Immature natural killer cell (primary cell): ENCODE measurements at regions not wholly inside any gene's neighbourhood (a gene's known extent, or its start where the extent isn't known, plus 50 kb on each side); places are given as distances from the start of the nearest gene placed in this dataset.

Experiments
- DNase-seq, 3 donors: peaks; one replicate each; pipeline ENCODE4 v3.0.0; 2022; ENCODE audit warnings: mixed read lengths in 1 of 3
- H3K27ac Mint-ChIP-seq, 6 donors: one replicate each; pipeline ENCODE4 v1.8.0; 2020; ENCODE audit warnings: mixed read lengths in 6 of 6, mild to moderate bottlenecking in 5 of 6, inconsistent platforms in 4 of 6, moderate library complexity in 3 of 6
- H3K27me3 Mint-ChIP-seq, 3 donors: one replicate each; pipeline ENCODE4 v1.8.0; 2020 to 2021; ENCODE audit warnings: low read depth in 3 of 3, mild to moderate bottlenecking in 3 of 3, mixed read lengths in 3 of 3, moderate library complexity in 3 of 3, inconsistent platforms in 1 of 3
- H3K36me3 Mint-ChIP-seq, 3 donors: one replicate each; pipeline ENCODE4 v1.8.0; 2020; ENCODE audit warnings: mixed read lengths in 3 of 3, inconsistent platforms in 2 of 3, mild to moderate bottlenecking in 2 of 3
- H3K4me1 Mint-ChIP-seq, 2 donors: one replicate each; pipeline ENCODE4 v1.8.0; 2020; ENCODE audit warnings: inconsistent platforms in 2 of 2, mild to moderate bottlenecking in 2 of 2, mixed read lengths in 2 of 2, moderate library complexity in 1 of 2
- H3K4me3 Mint-ChIP-seq, 5 donors: one replicate each; pipeline ENCODE4 v1.8.0; 2020; ENCODE audit warnings: mild to moderate bottlenecking in 5 of 5, mixed read lengths in 5 of 5, inconsistent platforms in 3 of 5, moderate library complexity in 3 of 5
- H3K9me3 Mint-ChIP-seq, 6 donors: one replicate each; pipeline ENCODE4 v1.8.0; 2020; ENCODE audit warnings: mild to moderate bottlenecking in 6 of 6, mixed read lengths in 6 of 6, inconsistent platforms in 4 of 6, moderate library complexity in 3 of 6

GRCh38 chr2:126748188-126748760 lies 92.3 kb downstream of the GYPC start:
- H3K27ac Mint-ChIP-seq: no peak overlapping the region
- DNase-seq: no peak
- peaks cover 0 to 6% of the 10 kb centered on the region in 2 donors for H3K4me1 Mint-ChIP-seq
- no peak overlapping the region for H3K4me3 Mint-ChIP-seq
- peaks cover 0 to 2% (median 0%) of the 10 kb centered on the region in 3 donors for H3K27me3 Mint-ChIP-seq
- H3K36me3 Mint-ChIP-seq: no peaks in the 10 kb centered on the region
- H3K9me3 Mint-ChIP-seq: no peaks in the 10 kb centered on the region

- Mint-ChIP-seq H3K36me3 (no peaks in the 10 kb centered on the region), H3K27ac (no peak overlapping the region), H3K9me3 (no peaks in the 10 kb centered on the region), H3K4me3 (no peak overlapping the region), H3K4me1 (peaks cover under 1 to 10% of the 10 kb centered on the region in 2 donors), H3K27me3 (peaks cover 0 to 2% (median 0%) of the 10 kb centered on the region in 3 donors)
- DNase-seq: no peak
Measured at GRCh38 chr2:126748929-126749518, 93.1 kb downstream of the GYPC start.

DNA sequence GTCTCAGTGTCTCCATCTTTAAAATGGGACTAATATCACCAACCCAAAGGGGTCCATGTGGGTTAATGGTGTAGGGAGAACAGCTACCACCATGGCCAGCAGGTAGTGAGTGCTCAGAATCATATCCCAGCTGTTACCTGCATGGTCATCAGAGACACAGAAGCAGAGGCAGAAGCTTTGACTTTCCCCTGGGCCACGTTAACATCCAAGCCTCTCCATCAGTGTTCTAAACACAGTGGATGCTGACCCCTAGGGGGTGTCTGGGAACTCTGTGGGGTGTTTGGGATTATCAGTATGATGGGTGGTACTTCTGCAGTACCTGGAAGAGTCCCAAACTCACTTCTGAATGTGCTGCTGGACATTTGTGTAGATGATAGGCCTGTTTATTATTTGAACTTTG lies 93.6 kb downstream of the GYPC start:
- H3K27ac Mint-ChIP-seq: peak overlapping the region in 1 of 6 donors; percentile 30
- H3K27me3 Mint-ChIP-seq: peaks cover 0 to 2% (median 0%) of the 10 kb centered on the region in 3 donors
- H3K36me3 Mint-ChIP-seq: no peaks in the 10 kb centered on the region
- no peaks in the 10 kb centered on the region for H3K9me3 Mint-ChIP-seq
- H3K4me3 Mint-ChIP-seq: no peak overlapping the region
- DNase-seq: no peak
- peaks cover 5 to 16% of the 10 kb centered on the region in 2 donors for H3K4me1 Mint-ChIP-seq

DNA sequence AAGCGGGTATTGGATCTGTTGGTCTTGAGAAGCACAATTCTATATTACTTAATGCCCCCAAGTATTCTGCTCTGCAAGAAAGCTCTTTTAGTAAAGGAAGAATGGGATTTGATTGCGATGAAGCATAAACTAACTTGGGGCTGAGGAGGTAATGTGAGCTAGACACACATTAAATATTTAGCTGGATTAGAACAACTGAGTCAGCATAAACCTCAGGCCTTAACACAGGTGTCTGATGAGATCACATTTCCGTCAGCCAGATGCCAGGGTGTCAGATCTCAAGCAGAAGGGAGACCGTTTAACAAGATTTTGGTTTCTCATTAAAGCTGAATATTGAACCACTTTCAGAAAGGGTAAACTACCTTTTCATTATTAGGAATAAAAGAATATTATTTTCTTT lies 94.5 kb downstream of the GYPC start:
- Mint-ChIP-seq H3K4me3 (no peak overlapping the region), H3K36me3 (no peaks in the 10 kb centered on the region), H3K27ac (no peak overlapping the region), H3K9me3 (no peaks in the 10 kb centered on the region), H3K4me1 (peaks cover 12 to 25% of the 10 kb centered on the region in 2 donors), H3K27me3 (peaks cover 0 to 2% (median 0%) of the 10 kb centered on the region in 3 donors)
- no peak for DNase-seq

DNA sequence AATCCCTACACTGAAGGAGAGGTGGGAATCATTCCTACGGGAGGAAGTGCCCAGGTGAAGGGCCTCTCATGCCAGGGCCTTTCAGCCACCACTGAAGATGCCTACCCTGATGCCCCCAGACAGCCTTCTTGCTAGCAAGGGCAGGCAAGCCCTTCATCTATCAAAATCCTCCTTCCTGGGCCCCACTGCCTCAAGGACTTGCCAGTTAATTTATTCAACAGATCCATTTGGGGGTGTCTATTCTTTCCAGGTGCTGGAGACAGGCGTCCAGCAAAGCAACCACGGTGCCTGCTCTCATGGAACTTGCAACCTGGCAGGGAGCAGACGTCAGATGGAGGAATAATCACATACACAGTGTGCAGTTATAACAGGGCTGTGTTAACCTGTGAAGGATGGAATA lies 95.5 kb downstream of the GYPC start:
- Mint-ChIP-seq H3K4me3 (no peak overlapping the region), H3K9me3 (no peaks in the 10 kb centered on the region), H3K4me1 (peaks cover 12 to 35% of the 10 kb centered on the region in 2 donors), H3K27me3 (peaks cover 0 to 2% (median 0%) of the 10 kb centered on the region in 3 donors), H3K27ac (no peak overlapping the region), H3K36me3 (no peaks in the 10 kb centered on the region)
- no peak for DNase-seq

- Mint-ChIP-seq H3K36me3 (no peaks in the 10 kb centered on the region), H3K27me3 (peaks cover 0 to 2% (median 0%) of the 10 kb centered on the region in 3 donors), H3K27ac (no peak overlapping the region), H3K4me3 (no peak overlapping the region), H3K9me3 (no peaks in the 10 kb centered on the region), H3K4me1 (peaks cover 12 to 36% of the 10 kb centered on the region in 2 donors)
- DNase-seq: no peak
Measured at GRCh38 chr2:126752876-126753275, 96.9 kb downstream of the GYPC start.

GRCh38 chr2:126753501-126754212 lies 97.7 kb downstream of the GYPC start:
- Mint-ChIP-seq H3K9me3 (no peaks in the 10 kb centered on the region), H3K27me3 (no peaks in the 10 kb centered on the region), H3K27ac (peak overlapping the region in 1 of 6 donors; percentile 56), H3K4me3 (no peak overlapping the region), H3K4me1 (peaks cover 12 to 36% of the 10 kb centered on the region in 2 donors), H3K36me3 (no peaks in the 10 kb centered on the region)
- no peak for DNase-seq

DNA sequence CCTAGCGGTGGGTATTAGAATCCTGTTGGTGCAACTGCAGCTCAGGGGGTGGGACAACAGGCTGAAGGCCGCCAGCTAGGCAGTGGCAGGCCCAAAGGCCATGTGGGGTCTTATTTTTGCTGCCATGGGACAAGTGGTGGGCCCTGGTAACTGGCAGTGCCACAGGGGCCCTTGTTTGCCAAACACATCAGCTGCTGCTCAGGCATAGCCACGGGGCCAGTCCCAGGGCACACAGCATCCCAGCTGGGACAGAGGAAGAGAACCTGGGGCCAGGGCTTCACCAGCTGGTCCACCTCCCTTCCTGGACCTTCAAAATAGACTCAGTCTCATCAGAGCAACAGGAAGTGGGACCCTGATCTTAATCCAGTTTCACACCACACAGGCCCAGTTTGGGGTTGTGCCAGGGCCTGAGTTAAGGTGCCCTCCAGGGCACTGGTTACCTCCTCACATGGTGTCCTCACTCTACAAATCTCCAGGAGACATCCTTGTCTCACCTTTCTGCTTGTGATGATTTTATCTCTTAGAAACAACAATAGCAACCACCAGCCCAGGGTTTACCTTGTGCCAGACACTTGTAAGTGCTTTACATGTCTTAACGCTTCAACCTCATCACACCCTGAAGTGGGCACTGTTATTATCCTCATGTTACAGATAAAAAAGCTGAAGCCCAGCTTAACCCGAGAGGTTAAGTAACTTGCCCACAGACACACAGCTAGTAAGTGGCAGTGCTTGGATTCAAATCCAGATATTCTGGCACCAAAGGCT lies 98.5 kb downstream of the GYPC start:
- peaks cover 14 to 32% of the 10 kb centered on the region in 2 donors for H3K4me1 Mint-ChIP-seq
- no peaks in the 10 kb centered on the region for H3K27me3 Mint-ChIP-seq
- H3K36me3 Mint-ChIP-seq: no peaks in the 10 kb centered on the region
- H3K9me3 Mint-ChIP-seq: no peaks in the 10 kb centered on the region
- H3K4me3 Mint-ChIP-seq: no peak overlapping the region
- H3K27ac Mint-ChIP-seq: peak overlapping the region in 3 of 6 donors; percentile 28 to 78 (median 56)
- peak; percentile 20 to 43 (median 41) for DNase-seq

GRCh38 chr2:126756125-126756524 lies 100.2 kb downstream of the GYPC start:
- no peak overlapping the region for H3K4me3 Mint-ChIP-seq
- peak overlapping the region in 1 of 6 donors; percentile 19 for H3K27ac Mint-ChIP-seq
- H3K27me3 Mint-ChIP-seq: no peaks in the 10 kb centered on the region
- no peaks in the 10 kb centered on the region for H3K36me3 Mint-ChIP-seq
- DNase-seq: no peak
- peaks cover 18 to 34% of the 10 kb centered on the region in 2 donors for H3K4me1 Mint-ChIP-seq
- no peaks in the 10 kb centered on the region for H3K9me3 Mint-ChIP-seq

- H3K4me1 Mint-ChIP-seq: peaks cover 30 to 37% of the 10 kb centered on the region in 2 donors
- no peaks in the 10 kb centered on the region for H3K9me3 Mint-ChIP-seq
- DNase-seq: no peak
- peak overlapping the region; percentile 48 to 91 (median 72) for H3K27ac Mint-ChIP-seq
- peaks cover 0 to 7% (median 2%) of the 10 kb centered on the region in 3 donors for H3K27me3 Mint-ChIP-seq
- peak overlapping the region; percentile 15 to 79 (median 71) for H3K4me3 Mint-ChIP-seq
- H3K36me3 Mint-ChIP-seq: peaks cover 0 to 2% (median 0%) of the 10 kb centered on the region in 3 donors
Measured at GRCh38 chr2:126761256-126761980, 105.5 kb downstream of the GYPC start.

GRCh38 chr2:126761981-126762878 lies 106.3 kb downstream of the GYPC start:
- Mint-ChIP-seq H3K4me3 (peak overlapping the region; percentile 69 to 79 (median 71)), H3K4me1 (peaks cover 30 to 35% of the 10 kb centered on the region in 2 donors), H3K36me3 (peaks cover 0 to 2% (median 0%) of the 10 kb centered on the region in 3 donors), H3K27ac (peak overlapping the region; percentile 48 to 91 (median 72)), H3K9me3 (no peaks in the 10 kb centered on the region), H3K27me3 (peaks cover 0 to 7% (median 2%) of the 10 kb centered on the region in 3 donors)
- DNase-seq: peak; percentile 32 to 58 (median 39)

GRCh38 chr2:126764686-126765265 lies 108.8 kb downstream of the GYPC start:
- Mint-ChIP-seq H3K4me3 (no peak overlapping the region), H3K27me3 (peaks cover 0 to 7% (median 2%) of the 10 kb centered on the region in 3 donors), H3K36me3 (peaks cover 0 to 2% (median 0%) of the 10 kb centered on the region in 3 donors), H3K4me1 (peaks cover 31 to 35% of the 10 kb centered on the region in 2 donors), H3K27ac (no peak overlapping the region), H3K9me3 (peaks cover 0 to 2% (median 0%) of the 10 kb centered on the region in 6 donors)
- DNase-seq: no peak
